Psoas muscle (tissue), 7 donors: ENCODE measurements at regions not wholly inside any gene's neighbourhood (a gene's known extent, or its start where the extent isn't known, plus 50 kb on each side); places are given as distances from the start of the nearest gene placed in this dataset.

Experiments used
- ATAC-seq, 4 donors: fragments of 200-7000 bp; cut with Tn5 transposase; one replicate each; pipeline ENCODE4 v1.9.1; 2020; ENCODE audit warnings: moderate library complexity in 3 of 4, mild to moderate bottlenecking in 2 of 4
- DNase-seq, 2 donors: peaks; one replicate each; pipeline ENCODE4 v3.0.0-alpha.2; 2020
- H3K27ac ChIP-seq: fragments of 200-600 bp; one replicate; pipeline ENCODE4 v1.8.0; 2022
- H3K27me3 ChIP-seq, 3 donors: fragments of 200-600 bp in 1 of 3; one replicate each; pipeline versions ENCODE4 v1.6.1 to v1.8.0; 2013 to 2022; ENCODE audit warnings: low read length in 2 of 3, mild to moderate bottlenecking in 2 of 3, moderate library complexity in 1 of 3; ENCODE audit not compliant: insufficient read depth in 3 of 3
- H3K36me3 ChIP-seq, 2 donors: fragments of 200-600 bp in 1 of 2; one replicate each; pipeline versions ENCODE4 v1.6.1 to v1.8.0; 2013 to 2022; ENCODE audit warnings: low read depth in 1 of 2, mild to moderate bottlenecking in 1 of 2, moderate library complexity in 1 of 2; ENCODE audit not compliant: insufficient read depth in 1 of 2
- H3K4me1 ChIP-seq: fragments of 200-600 bp; one replicate; pipeline ENCODE4 v1.8.0; 2022
- H3K4me3 ChIP-seq: fragments of 200-600 bp; one replicate; pipeline ENCODE4 v1.8.0; 2022; ENCODE audit warnings: mild to moderate bottlenecking
- H3K9me3 ChIP-seq: fragments of 200-600 bp; one replicate; pipeline ENCODE4 v1.8.0; 2022
- whole genome bisulfite sequencing, 3 donors: extraction: QIAGEN DNeasy Blood & Tissue Kit; methylation state at CpG; one replicate each; pipeline versions ENCODE4 v1.1.6 to v1.1.7; 2013; 5-methylcytosine and 5-hydroxymethylcytosine counted together
- intact Hi-C, 2 donors: fragments of 100-400 bp; cut with DNase I; formaldehyde crosslinking; loops; one replicate each; pipeline versions ENCODE4 v1.11.0 to v1.14.2; 2022
- TF ChIP-seq, protein P1 (sequence below): fragments of 200-600 bp; IDR thresholded peaks from one replicate; pipeline ENCODE4 v1.8.0; 2022; ENCODE audit warnings: antibody characterized with exemption
- donor health status: healthy with polysubstance abuse.
- donor health status: DM: no; HTN: no; CAD: no; lungs with moderate emphysema.
- donor health status: Bipolar disorder and iron deficiency.
- donor health status: healthy.
- donor health status: DM: yes; HTN: yes; CAD: no.
- donor health status: DM: no; HTN: no; CAD: no.
- donor health status: DM: yes; HTN: yes; CAD: no.

- Histone ChIP-seq H3K4me1 (peaks cover 45% of the 10 kb centered on the region), H3K27ac (no peak overlapping the region), H3K4me3 (no peak overlapping the region), H3K36me3 (no peaks in the 10 kb centered on the region), H3K27me3 (no peaks in the 10 kb centered on the region), H3K9me3 (no peaks in the 10 kb centered on the region)
- ATAC-seq (no peak), DNase-seq (no peak)
- intact Hi-C loops, result loop anchor here in 1 of 2 donors (5.0 kb wide), 1 partner anchor 169 kb away; no protein-coding TSS in a partner anchor
- 30 to 71% (median 32%) methylated on average over 4 of the region's 4 CpGs for WGBS, 3 donors
- TF ChIP-seq, protein P1, sequence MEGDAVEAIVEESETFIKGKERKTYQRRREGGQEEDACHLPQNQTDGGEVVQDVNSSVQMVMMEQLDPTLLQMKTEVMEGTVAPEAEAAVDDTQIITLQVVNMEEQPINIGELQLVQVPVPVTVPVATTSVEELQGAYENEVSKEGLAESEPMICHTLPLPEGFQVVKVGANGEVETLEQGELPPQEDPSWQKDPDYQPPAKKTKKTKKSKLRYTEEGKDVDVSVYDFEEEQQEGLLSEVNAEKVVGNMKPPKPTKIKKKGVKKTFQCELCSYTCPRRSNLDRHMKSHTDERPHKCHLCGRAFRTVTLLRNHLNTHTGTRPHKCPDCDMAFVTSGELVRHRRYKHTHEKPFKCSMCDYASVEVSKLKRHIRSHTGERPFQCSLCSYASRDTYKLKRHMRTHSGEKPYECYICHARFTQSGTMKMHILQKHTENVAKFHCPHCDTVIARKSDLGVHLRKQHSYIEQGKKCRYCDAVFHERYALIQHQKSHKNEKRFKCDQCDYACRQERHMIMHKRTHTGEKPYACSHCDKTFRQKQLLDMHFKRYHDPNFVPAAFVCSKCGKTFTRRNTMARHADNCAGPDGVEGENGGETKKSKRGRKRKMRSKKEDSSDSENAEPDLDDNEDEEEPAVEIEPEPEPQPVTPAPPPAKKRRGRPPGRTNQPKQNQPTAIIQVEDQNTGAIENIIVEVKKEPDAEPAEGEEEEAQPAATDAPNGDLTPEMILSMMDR, result no peak
Measured at GRCh38 chr1:177440821-177441220, 270.1 kb downstream of the BRINP2 start.

DNA sequence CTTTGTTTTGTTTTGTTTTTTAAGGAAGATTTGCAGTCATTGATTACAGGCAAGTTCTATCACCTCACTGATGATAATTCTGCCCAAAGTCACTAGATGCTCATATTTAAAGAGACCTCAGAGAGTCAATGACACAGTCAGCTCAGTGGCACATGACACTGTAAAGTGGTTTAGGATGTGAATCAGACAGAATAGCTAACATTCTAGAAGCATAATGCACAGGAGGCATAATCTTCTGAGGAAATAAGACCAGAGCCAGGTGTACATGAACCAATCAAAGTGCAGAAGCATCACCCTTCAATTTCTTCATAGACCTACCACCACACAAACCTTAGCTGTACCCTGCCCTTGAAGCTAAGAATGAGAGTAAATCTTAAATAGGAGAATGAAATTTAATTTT lies 268.5 kb downstream of the BRINP2 start:
- Histone ChIP-seq H3K36me3 (no peaks in the 10 kb centered on the region), H3K9me3 (no peaks in the 10 kb centered on the region), H3K27me3 (no peaks in the 10 kb centered on the region), H3K27ac (no peak overlapping the region), H3K4me3 (no peak overlapping the region), H3K4me1 (peaks cover 32% of the 10 kb centered on the region)
- ATAC-seq (no peak), DNase-seq (no peak)
- intact Hi-C loops, result no loop called here
- TF ChIP-seq, protein P1, result no peak

DNA sequence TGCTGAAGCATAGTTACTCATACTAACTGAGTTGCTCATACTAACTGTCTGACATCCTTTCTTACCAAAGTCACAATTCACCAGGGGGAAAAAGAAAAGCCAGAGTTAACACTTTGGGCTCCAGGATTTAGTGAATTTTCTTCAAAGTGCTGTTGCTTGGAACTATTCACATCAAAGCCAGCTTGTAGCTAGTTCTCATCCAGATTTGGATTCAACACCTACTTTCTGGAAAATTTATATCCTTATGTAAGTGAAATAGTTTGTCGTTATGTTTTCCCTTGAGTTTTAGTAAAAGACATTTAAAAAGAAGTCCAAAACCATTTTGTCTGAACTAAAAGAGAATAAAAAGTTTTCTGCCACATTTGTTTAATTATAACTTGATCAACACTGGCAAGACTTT lies 264.6 kb downstream of the BRINP2 start:
- intact Hi-C loops, result no loop called here
- TF ChIP-seq, protein P1, result no peak
- Histone ChIP-seq H3K4me3 (no peak overlapping the region), H3K9me3 (no peaks in the 10 kb centered on the region), H3K27me3 (peaks cover 0 to 2% (median under 1%) of the 10 kb centered on the region in 3 donors), H3K27ac (no peak overlapping the region), H3K4me1 (peaks cover 2% of the 10 kb centered on the region), H3K36me3 (no peaks in the 10 kb centered on the region)
- 65 to 70% (median 67%) methylated on average over 1 of the region's 1 CpG for WGBS, 3 donors
- no peak for ATAC-seq
- no peak for DNase-seq

GRCh38 chr1:177432897-177433296 lies 262.1 kb downstream of the BRINP2 start:
- WGBS, 3 donors, result 93 to 97% (median 94%) methylated on average over 1 of the region's 1 CpG
- peaks cover 0 to 2% (median 2%) of the 10 kb centered on the region in 3 donors for H3K27me3 ChIP-seq
- TF ChIP-seq, protein P1, result no peak
- DNase-seq (no peak), ATAC-seq (no peak)
- intact Hi-C loops, result loop anchor here in 1 of 2 donors (5.0 kb wide), 1 partner anchor 349 kb away; no protein-coding TSS in a partner anchor
- H3K4me3 ChIP-seq, result no peak overlapping the region
- H3K4me1 ChIP-seq, result no peaks in the 10 kb centered on the region
- H3K9me3 ChIP-seq, result no peaks in the 10 kb centered on the region
- no peak overlapping the region for H3K27ac ChIP-seq
- H3K36me3 ChIP-seq, result no peaks in the 10 kb centered on the region

DNA sequence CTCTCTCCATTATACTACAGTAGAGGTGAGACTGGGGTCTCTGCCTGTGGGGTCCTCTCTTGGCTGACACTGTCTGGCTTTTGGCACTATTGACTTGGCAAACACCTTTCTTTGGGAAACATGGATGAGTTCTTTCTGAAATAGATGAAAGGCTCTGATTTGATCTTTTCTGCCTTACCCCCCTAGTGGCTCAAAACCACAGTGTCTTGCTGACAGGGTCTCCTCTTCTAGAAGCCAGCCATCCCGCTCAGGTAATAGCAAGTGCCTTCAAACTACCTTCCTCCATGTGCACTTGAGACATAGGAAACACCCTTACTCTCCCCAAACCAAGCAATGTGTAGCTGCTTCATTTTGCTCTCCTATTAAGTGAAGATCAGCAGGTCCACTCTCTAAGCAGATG lies 260.4 kb downstream of the BRINP2 start:
- TF ChIP-seq, protein P1, result no peak
- DNase-seq (no peak), ATAC-seq (no peak)
- no peaks in the 10 kb centered on the region for H3K4me1 ChIP-seq
- no peaks in the 10 kb centered on the region for H3K9me3 ChIP-seq
- no peak overlapping the region for H3K4me3 ChIP-seq
- 60 to 81% (median 80%) methylated on average over 1 of the region's 1 CpG for WGBS, 3 donors
- no peaks in the 10 kb centered on the region for H3K36me3 ChIP-seq
- no peak overlapping the region for H3K27ac ChIP-seq
- peaks cover 0 to 2% (median 2%) of the 10 kb centered on the region in 3 donors for H3K27me3 ChIP-seq
- intact Hi-C loops, result loop anchor here in 1 of 2 donors (5.0 kb wide), 1 partner anchor 351 kb away; no protein-coding TSS in a partner anchor
